H1 (cell line): ENCODE measurements at regions not wholly inside any gene's neighbourhood (a gene's known extent, or its start where the extent isn't known, plus 50 kb on each side); places are given as distances from the start of the nearest gene placed in this dataset.

Source experiments
- FOSL1 ChIP-seq: IDR thresholded peaks from 2 replicates; pipeline ENCODE4 v1.6.1; 2011; ENCODE audit warnings: mild to moderate bottlenecking, low read depth, low read length, moderate library complexity; ENCODE audit not compliant: insufficient read depth
- MAFK ChIP-seq: IDR thresholded peaks from 2 replicates; pipeline ENCODE4 v1.6.1; 2012; ENCODE audit warnings: low read depth, mild to moderate bottlenecking, improper control_type of control experiment, low read length
- POLR2AphosphoS5 ChIP-seq: IDR thresholded peaks from 2 replicates; pipeline ENCODE4 v1.6.1; 2011; ENCODE audit warnings: low read depth, low read length
- SIRT6 ChIP-seq: IDR thresholded peaks from one replicate; pipeline ENCODE4 v1.7.1; 2012; ENCODE audit warnings: low read length, inconsistent platforms
- TF ChIP-seq, protein P1 (sequence below): IDR thresholded peaks from 2 replicates; pipeline ENCODE4 v1.6.1; 2012; ENCODE audit warnings: low read length, inconsistent platforms
- TF ChIP-seq, protein P2 (sequence below): IDR thresholded peaks from 2 replicates; pipeline ENCODE4 v1.6.1; 2012; ENCODE audit warnings: inconsistent platforms

DNA sequence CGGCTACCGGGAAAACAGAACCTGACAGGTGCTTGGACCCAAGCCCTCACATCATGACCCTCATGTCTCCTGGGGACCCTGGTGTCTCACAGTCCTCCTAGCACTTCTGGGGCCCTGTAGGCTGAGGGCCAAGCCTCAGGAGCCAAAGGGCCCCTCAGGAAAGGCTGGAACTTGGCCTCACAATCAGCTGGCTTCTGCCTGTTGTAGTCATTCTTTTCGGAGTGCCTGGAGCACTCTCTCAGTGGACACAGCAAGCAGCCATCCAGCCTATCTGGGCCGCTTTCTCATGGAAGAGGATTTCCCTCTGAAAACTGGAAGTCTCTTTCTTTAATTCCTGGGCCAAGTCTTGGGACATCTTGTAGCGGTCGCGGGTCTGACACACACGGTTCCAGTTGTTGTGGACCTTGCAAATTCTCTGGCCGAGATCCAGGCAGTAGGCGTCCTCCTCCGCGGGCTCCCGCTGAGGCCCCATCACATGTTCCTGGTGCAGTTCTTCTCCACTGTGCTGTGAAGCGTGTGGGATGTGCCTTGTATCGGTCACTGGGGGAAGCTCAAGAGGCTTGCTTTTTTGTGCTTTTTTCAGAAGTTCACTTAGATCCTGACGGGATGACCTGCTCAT, 169.3 kb downstream of the EMP1 start (continued):
- TF ChIP-seq, protein P1, sequence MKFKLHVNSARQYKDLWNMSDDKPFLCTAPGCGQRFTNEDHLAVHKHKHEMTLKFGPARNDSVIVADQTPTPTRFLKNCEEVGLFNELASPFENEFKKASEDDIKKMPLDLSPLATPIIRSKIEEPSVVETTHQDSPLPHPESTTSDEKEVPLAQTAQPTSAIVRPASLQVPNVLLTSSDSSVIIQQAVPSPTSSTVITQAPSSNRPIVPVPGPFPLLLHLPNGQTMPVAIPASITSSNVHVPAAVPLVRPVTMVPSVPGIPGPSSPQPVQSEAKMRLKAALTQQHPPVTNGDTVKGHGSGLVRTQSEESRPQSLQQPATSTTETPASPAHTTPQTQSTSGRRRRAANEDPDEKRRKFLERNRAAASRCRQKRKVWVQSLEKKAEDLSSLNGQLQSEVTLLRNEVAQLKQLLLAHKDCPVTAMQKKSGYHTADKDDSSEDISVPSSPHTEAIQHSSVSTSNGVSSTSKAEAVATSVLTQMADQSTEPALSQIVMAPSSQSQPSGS, result no peak
- TF ChIP-seq SIRT6 (no peak), POLR2AphosphoS5 (no peak), MAFK (no peak), FOSL1 (no peak)
- TF ChIP-seq, protein P2, sequence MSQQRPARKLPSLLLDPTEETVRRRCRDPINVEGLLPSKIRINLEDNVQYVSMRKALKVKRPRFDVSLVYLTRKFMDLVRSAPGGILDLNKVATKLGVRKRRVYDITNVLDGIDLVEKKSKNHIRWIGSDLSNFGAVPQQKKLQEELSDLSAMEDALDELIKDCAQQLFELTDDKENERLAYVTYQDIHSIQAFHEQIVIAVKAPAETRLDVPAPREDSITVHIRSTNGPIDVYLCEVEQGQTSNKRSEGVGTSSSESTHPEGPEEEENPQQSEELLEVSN, result no peak
